ENCODE measurements at regions not wholly inside any gene's neighbourhood (a gene's known extent, or its start where the extent isn't known, plus 50 kb on each side); places are given as distances from the start of the nearest gene placed in this dataset.
"Not testable (repeated sequence)": the region's sequence is repeated elsewhere in the genome, so short reads cannot be mapped to it uniquely, and the experiment has no call there.

GRCh38 chr6:71066153-71066552 lies 109.3 kb upstream of the B3GAT2 start:
- no peak for DNase-seq

- DNase-seq: no peak
Measured at GRCh38 chr6:71067816-71068215, 111.0 kb upstream of the B3GAT2 start.

DNA sequence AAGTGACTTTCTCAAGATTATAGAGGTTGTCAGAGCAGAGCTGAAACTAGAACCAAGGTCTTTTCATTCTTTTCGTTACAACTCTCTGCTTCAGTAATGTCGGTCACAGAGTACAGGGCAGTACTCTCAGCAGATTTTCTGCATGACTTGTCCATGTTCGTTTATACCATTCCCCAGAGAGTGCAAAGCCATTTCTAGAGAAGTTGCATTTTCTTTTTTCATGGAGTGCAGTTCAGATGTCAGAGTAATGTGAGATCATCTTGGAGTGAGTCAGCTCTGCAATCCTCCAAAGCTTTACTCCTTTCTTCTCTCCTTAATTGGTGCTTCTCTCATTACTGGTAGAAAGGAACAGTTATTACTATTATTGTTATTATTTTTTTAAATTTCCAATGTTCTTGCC lies 115.6 kb upstream of the B3GAT2 start:
- no peak for DNase-seq

GRCh38 chr6:71077655-71078054 lies 120.8 kb upstream of the B3GAT2 start:
- DNase-seq: no peak

DNA sequence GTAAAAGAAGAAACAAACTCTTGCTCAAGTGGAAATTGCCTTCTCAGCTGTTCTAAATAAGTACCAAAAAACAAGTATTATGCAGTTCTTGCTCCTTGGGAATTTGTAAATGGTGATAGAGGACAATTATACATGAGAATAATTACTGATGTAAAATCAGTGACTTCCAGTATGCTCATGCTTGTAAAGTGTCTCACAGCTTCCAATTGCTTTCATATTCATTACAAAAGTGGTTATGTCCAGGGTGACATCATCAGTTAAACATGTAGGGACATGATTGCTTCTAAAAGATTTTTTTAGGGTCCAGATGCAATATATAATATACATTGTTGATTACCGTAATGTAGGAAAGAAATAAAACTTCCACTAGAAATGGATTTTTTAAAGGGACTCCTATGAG lies 122.8 kb upstream of the B3GAT2 start:
- no peak for DNase-seq

- no peak for DNase-seq
Measured at GRCh38 chr6:71080133-71080532, 123.3 kb upstream of the B3GAT2 start.

GRCh38 chr6:71080826-71081225 lies 124.0 kb upstream of the B3GAT2 start:
- no peak for DNase-seq

DNA sequence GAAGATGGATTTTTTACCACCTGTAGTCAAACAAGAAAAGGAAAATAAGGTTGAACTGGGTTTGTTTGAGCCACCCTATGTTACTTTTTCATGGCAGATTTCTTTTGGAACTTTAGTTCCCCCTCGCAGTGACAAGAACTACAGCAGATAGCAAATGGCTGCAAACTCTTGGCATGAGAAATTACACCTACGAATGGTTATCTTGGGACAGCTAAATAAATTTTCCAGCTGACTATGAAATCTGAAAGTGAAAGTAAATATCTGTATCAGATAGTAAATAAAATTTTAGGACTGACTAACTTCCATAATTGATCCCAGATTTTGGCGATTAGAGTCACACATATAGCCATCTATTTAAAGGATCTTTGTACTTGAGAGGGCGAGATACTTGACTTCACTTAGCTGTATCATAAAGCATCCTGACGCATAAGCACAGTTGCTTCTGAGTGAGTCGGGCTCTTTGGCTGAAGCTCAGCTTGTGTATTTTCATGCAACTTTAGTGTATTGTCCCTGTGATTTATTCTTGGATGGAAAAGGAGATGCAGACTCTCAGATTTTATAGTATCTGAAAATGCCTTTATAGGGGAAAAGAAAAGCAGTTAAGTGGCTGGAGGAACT lies 125.3 kb upstream of the B3GAT2 start:
- DNase-seq: no peak

- DNase-seq: no peak
Measured at GRCh38 chr6:71083308-71083820, 126.5 kb upstream of the B3GAT2 start.

DNA sequence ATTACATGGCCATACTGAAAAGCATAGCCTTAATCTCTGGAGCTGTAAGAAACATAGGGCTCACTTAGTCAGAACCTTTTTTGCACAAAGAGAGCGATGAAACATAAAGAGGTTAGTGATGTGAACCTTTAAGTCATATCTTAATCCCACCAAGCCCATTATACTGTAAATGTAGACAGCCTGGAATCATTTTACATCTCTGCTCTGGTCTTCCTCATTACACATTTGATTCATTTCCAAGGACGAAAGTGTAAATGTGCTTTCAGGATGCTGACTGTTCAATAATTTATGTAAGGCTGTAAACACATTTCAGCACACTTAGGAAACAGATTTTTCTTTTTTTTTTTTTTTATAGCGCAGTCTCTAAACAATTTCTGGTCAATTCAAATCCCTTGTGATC lies 131.3 kb upstream of the B3GAT2 start:
- no peak for DNase-seq

DNA sequence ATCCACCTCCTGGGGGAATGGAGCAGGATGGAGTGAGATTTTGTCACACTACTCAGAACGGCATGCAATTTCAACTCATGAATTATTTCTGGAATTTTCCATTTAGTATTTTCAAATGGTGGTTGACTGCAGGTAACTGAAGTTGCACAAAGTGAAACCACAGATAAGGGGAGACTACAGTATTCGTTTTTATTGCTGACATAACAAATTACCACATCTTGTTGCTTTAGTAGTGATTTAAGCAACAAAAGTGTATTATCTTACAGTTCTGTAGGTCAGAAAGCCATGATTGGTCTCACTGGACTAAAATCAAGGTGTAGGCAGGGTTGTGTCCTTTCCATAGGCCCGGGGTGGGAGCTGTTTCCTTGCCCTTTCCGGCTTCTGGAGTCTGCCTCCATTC lies 133.4 kb upstream of the B3GAT2 start:
- no peak for DNase-seq

- DNase-seq: no peak
Measured at GRCh38 chr6:71091167-71091566, 134.3 kb upstream of the B3GAT2 start.

DNA sequence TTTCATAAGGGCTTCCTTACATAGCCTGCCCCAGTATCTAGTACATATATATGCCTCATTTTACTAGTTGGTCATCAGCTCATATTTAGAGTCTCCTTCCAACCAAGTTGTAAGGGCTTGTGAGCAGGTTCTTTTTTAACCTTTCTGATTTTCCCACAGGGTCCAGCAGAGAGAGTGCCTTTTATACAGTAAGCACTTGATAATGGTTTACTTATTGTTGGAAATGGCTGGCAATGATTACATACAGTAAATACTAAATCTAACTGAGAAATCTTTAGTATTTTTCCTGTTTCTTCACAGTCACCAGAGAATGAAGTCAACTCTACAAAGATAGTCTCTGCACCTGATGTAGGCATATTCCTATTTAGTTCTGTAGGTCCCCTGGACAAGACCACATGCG lies 135.1 kb upstream of the B3GAT2 start:
- DNase-seq: no peak

DNA sequence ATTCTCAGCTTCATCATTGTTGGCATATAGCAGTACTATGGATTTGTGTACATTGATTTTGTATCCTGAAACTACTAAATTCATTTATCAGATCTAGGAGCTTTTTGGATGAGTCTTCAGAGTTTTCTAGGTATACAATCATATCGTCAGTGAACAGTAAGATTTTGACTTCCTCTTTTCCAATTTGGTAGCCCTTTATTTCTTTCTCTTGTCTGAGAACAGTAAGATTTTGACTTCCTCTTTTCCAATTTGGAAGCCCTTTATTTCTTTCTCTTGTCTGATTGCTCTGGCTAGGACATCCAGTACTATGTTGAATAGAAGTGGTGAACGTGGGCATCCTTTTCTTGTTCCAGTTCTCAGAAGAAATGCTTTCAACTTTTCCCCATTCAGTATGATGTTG lies 140.4 kb upstream of the B3GAT2 start:
- not testable (repeated sequence) for DNase-seq

- no peak for DNase-seq
Measured at GRCh38 chr6:71099649-71100048, 142.8 kb upstream of the B3GAT2 start.

GRCh38 chr6:71103130-71103529 lies 146.3 kb upstream of the B3GAT2 start:
- DNase-seq: no peak

- DNase-seq: no peak
Measured at GRCh38 chr6:71103641-71104040, 146.8 kb upstream of the B3GAT2 start.

DNA sequence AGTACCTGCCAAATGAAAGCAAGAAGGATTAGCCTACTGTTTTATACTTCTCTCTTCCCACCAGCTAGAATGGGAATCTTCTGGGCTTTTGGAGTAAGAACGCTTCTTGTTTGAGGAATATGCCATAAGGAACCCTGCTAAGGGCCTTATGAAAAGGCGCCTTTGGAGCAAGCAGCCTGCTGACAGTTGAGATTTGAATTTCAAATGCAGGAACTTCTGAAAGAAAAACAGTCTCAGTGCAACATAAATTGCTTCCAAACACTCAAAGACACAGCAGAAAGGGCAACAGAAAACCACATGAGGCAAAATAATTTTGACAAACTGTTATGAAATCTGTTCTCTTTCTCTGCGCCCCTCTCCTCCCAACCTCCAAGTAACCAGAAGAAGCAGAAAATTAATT lies 149.4 kb upstream of the B3GAT2 start:
- no peak for DNase-seq

DNA sequence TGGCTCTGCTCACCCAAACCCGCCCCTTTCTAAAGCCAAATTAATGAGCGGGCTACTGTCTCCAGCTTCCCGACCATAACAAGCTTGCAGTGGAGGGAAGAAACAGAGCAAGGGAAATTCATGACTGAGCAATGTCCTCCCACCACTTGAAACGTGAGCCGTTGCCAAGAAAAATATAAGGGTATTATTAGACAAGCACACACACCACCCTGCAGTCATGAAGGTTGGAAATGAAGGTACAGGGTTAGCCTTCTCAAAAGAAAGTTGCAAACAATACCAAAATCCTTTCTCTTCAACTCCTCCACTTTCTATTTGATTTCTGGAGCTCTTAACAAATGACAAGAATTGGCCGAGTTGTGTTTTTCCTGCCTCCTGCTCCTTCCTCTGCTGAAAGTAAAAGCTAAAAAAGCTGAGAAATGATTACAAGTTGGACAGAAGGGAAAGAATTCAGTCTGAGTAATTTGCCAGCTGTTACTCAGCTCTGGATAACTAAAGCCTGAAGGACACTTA lies 151.1 kb upstream of the B3GAT2 start:
- no peak for DNase-seq

GRCh38 chr6:71114544-71114943 lies 157.7 kb upstream of the B3GAT2 start:
- DNase-seq: no peak

GRCh38 chr6:71114986-71115385 lies 158.1 kb upstream of the B3GAT2 start:
- DNase-seq: no peak

GRCh38 chr6:71119560-71119959 lies 162.7 kb upstream of the B3GAT2 start:
- DNase-seq: no peak

DNA sequence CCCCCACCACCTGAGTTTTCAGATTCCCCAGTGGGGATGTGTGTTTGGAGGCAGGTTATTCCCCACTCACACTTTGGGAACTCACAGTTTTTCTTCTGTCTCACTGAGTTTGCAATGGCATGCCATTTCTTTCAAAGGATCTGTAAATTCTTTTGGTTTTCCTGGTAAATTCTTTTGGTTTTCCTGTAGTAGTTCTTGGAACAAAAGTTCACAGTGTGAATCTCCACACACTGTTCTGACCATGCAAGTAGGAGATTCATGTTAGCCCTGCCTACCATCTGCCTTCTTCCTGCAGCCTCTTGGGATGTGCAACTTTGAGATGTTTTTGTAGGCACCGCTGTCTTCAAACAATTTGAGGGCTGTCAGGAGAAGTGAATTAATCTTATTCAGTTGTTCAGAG lies 165.6 kb upstream of the OGFRL1 start:
- no peak for DNase-seq

DNA sequence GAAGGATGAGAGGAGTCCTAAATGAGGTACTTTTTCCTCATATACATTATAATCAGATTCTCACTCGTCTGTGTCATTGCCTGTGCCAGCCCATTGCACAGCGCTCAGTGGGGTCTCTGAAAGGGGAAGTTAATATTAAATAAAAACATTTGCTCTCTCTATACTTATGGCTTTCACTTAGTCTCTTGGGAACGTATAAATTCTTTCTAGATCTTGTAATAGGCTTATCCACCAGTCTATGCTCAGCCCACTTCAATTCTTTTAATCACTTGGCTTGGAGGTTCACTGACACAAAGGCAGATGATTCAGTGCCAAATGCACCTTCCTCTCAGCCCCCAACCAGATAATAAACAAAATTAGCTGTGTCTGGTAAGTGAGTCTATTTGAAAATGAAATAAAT lies 164.3 kb upstream of the OGFRL1 start:
- no peak for DNase-seq

DNA sequence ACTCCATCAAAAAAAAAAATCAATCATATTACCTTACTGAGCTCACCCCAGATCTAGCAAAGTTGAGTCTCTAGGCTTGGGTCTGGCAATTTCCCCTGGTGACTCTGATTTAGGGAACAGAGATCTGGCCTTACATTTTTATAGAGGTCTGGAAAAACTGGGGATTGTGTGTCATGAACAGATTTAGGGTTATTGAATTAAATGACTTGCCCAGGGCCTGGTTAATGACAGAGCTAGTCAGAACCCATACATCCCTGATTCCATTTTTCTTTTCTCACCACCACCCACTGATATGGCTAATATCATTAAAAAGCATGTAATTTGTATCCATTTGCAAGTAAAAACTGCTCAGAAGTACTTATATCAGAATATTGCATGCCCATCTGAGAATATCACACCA lies 163.4 kb upstream of the OGFRL1 start:
- no peak for DNase-seq

Measured in NCI-H187 (cell line).